HepG2 (cell line): ENCODE measurements at regions not wholly inside any gene's neighbourhood (a gene's known extent, or its start where the extent isn't known, plus 50 kb on each side); places are given as distances from the start of the nearest gene placed in this dataset.
"Not testable (repeated sequence)": the region's sequence is repeated elsewhere in the genome, so short reads cannot be mapped to it uniquely, and the experiment has no call there.

Experiments used
- ATF7-NPFF ChIP-seq: sonication (generic); formaldehyde crosslinking; IDR thresholded peaks from 2 replicates; pipeline ENCODE4 v1.8.1; 2023; ENCODE audit warnings: mild to moderate bottlenecking, low read depth, missing genetic modification reagents, moderate library complexity
- CBFB ChIP-seq: sonication (generic); formaldehyde crosslinking; IDR thresholded peaks from 2 replicates; pipeline ENCODE4 v1.4.0; 2020; ENCODE audit warnings: missing genetic modification reagents
- CREB1 ChIP-seq, 2 experiments: fragments of 450-650 bp in 1 of 2; IDR thresholded peaks; 2 replicates each; pipeline ENCODE4 v1.6.1; 2016 to 2017; ENCODE audit warnings: control low read depth in 1 of 2, mild to moderate bottlenecking in 1 of 2, missing compliant biosample characterization in 1 of 2, missing genetic modification characterization in 1 of 2
- CTCF ChIP-seq: sonication (generic); formaldehyde crosslinking; IDR thresholded peaks from 2 replicates; pipeline ENCODE4 v1.5.0; 2020; ENCODE audit warnings: mild to moderate bottlenecking, missing genetic modification reagents, moderate library complexity
- EP300 ChIP-seq, 3 experiments: sonication (generic) in 1 of 3; formaldehyde crosslinking in 1 of 3; IDR thresholded peaks; 2 replicates each; pipeline versions ENCODE4 v1.5.1 to v1.6.1; 2011 to 2020; ENCODE audit warnings: low read depth in 2 of 3, low read length in 2 of 3, borderline replicate concordance in 1 of 3, improper control_type of control experiment in 1 of 3, mild to moderate bottlenecking in 1 of 3, missing genetic modification reagents in 1 of 3, moderate library complexity in 1 of 3
- ETS1 ChIP-seq: sonication (generic); formaldehyde crosslinking; IDR thresholded peaks from 2 replicates; pipeline ENCODE4 v1.4.0; 2020; ENCODE audit warnings: missing genetic modification reagents
- GTF2F1 ChIP-seq: fragments of 150-350 bp; IDR thresholded peaks from 2 replicates; pipeline ENCODE4 v1.6.1; 2014; ENCODE audit warnings: low read length
- IRF1 ChIP-seq: sonication (generic); formaldehyde crosslinking; IDR thresholded peaks from 2 replicates; pipeline ENCODE4 v1.4.0; 2020; ENCODE audit warnings: low read depth, mild to moderate bottlenecking, missing genetic modification reagents
- KDM5B ChIP-seq: sonication (generic); formaldehyde crosslinking; IDR thresholded peaks from 2 replicates; pipeline ENCODE4 v1.4.0; 2020; ENCODE audit warnings: missing genetic modification reagents, mild to moderate bottlenecking, borderline replicate concordance
- NFYB ChIP-seq: sonication (generic); formaldehyde crosslinking; IDR thresholded peaks from 2 replicates; pipeline ENCODE4 v1.4.0; 2020; ENCODE audit warnings: missing genetic modification reagents
- POLR2AphosphoS2 ChIP-seq: IDR thresholded peaks from 2 replicates; pipeline ENCODE4 v1.6.1; 2011; ENCODE audit warnings: low read depth, low read length, improper control_type of control experiment
- TCF7 ChIP-seq: sonication (generic); IDR thresholded peaks from 2 replicates; pipeline ENCODE4 v1.6.1; 2016; ENCODE audit warnings: antibody characterized with exemption, low read depth
- ZNF580 ChIP-seq: IDR thresholded peaks from 2 replicates; pipeline ENCODE4 v1.6.1; 2016; ENCODE audit warnings: low read depth, borderline replicate concordance
- ZZZ3 ChIP-seq: sonication (generic); formaldehyde crosslinking; IDR thresholded peaks from 2 replicates; pipeline ENCODE4 v1.4.0; 2020; ENCODE audit warnings: missing genetic modification reagents, mild to moderate bottlenecking, borderline replicate concordance

- TF ChIP-seq CTCF (CRISPR knock-in tag); KDM5B; ZZZ3 (CRISPR knock-in tag); IRF1 (CRISPR knock-in tag); CREB1 (IDR thresholded peaks at IDR 0.05); CREB1 (CRISPR knock-in tag; IDR thresholded peaks at IDR 0.05); GTF2F1; TCF7; ZNF580 (CRISPR knock-in tag); ATF7-NPFF; CBFB (CRISPR knock-in tag); EP300 (IDR thresholded peaks at IDR 0.05; ENCODE audit: low read depth in 2 of 2, low read length in 2 of 2); EP300 (CRISPR knock-in tag; IDR thresholded peaks at IDR 0.05; ENCODE audit: borderline replicate concordance); NFYB; ETS1 (CRISPR knock-in tag); POLR2AphosphoS2: not testable (repeated sequence)
These were observed 509.7 kb upstream of the PRR20A start for GRCh38 chr13:56631060-56631459.
